Mesendoderm (in vitro differentiated cells): ENCODE measurements at regions not wholly inside any gene's neighbourhood (a gene's known extent, or its start where the extent isn't known, plus 50 kb on each side); places are given as distances from the start of the nearest gene placed in this dataset.

ENCODE experiments used
- DNase-seq: peaks from one replicate; pipeline ENCODE4 v3.0.0; 2013
- H2AK5ac ChIP-seq: 2 replicates; pipeline ENCODE4 v1.6.1; 2013; ENCODE audit warnings: low read length, inconsistent platforms
- H2BK120ac ChIP-seq: 2 replicates; pipeline ENCODE4 v1.6.1; 2013; ENCODE audit warnings: low read depth, mild to moderate bottlenecking, low read length, moderate library complexity, mixed read lengths
- H2BK15ac ChIP-seq: replicated peaks from 2 replicates; pipeline ENCODE4 v1.6.1; 2013; ENCODE audit warnings: low read depth, mild to moderate bottlenecking, moderate library complexity
- H2BK5ac ChIP-seq: 2 replicates; pipeline ENCODE4 v1.6.1; 2013; ENCODE audit warnings: low read length, inconsistent platforms
- H3K18ac ChIP-seq: 2 replicates; pipeline ENCODE4 v1.6.1; 2013; ENCODE audit warnings: mild to moderate bottlenecking, low read length, mixed read lengths
- H3K23ac ChIP-seq: one replicate; pipeline ENCODE4 v1.6.1; 2013; ENCODE audit warnings: low read length
- H3K27ac ChIP-seq: 2 replicates; pipeline ENCODE4 v1.5.1; 2013; ENCODE audit warnings: low read depth, mild to moderate bottlenecking, inconsistent platforms, low read length, moderate library complexity
- H3K27me3 ChIP-seq: 2 replicates; pipeline ENCODE4 v1.6.1; 2013; ENCODE audit warnings: low read length, control low read depth, mild to moderate bottlenecking, inconsistent platforms; ENCODE audit not compliant: insufficient read depth, poor library complexity
- H3K36me3 ChIP-seq: 2 replicates; pipeline ENCODE4 v1.6.1; 2013; ENCODE audit warnings: low read length, inconsistent platforms; ENCODE audit not compliant: control insufficient read depth, insufficient read depth
- H3K4ac ChIP-seq: one replicate; pipeline ENCODE4 v1.6.1; 2013; ENCODE audit warnings: low read depth, mild to moderate bottlenecking, low read length, moderate library complexity
- H3K4me1 ChIP-seq: 2 replicates; pipeline ENCODE4 v1.6.1; 2013; ENCODE audit warnings: low read depth, low read length, inconsistent platforms; ENCODE audit not compliant: control insufficient read depth
- H3K4me2 ChIP-seq: 2 replicates; pipeline ENCODE4 v1.6.1; 2013; ENCODE audit warnings: low read length
- H3K4me3 ChIP-seq: 2 replicates; pipeline ENCODE4 v1.5.1; 2013; ENCODE audit warnings: mild to moderate bottlenecking, low read length
- H3K56ac ChIP-seq: one replicate; pipeline ENCODE4 v1.6.1; 2013; ENCODE audit warnings: low read length
- H3K79me1 ChIP-seq: 2 replicates; pipeline ENCODE4 v1.6.1; 2013; ENCODE audit warnings: low read length, inconsistent platforms
- H3K79me2 ChIP-seq: 2 replicates; pipeline ENCODE4 v1.6.1; 2013; ENCODE audit warnings: mild to moderate bottlenecking, low read length; ENCODE audit not compliant: control insufficient read depth, insufficient read depth
- H3K9ac ChIP-seq: 2 replicates; pipeline ENCODE4 v1.6.1; 2013; ENCODE audit warnings: low read length, inconsistent platforms
- H4K5ac ChIP-seq: one replicate; pipeline ENCODE4 v1.6.1; 2013; ENCODE audit warnings: low read length
- H4K8ac ChIP-seq: one replicate; pipeline ENCODE4 v1.6.1; 2013; ENCODE audit warnings: low read depth, mild to moderate bottlenecking, control low read depth, low read length, moderate library complexity
- WGBS: extraction: QIAGEN DNeasy Blood & Tissue Kit; methylation state at CpG from one replicate; pipeline ENCODE4 v1.1.7; 2013; ENCODE audit warnings: low lambda C conversion rate, missing lambda C conversion rate; ENCODE audit not compliant: insufficient coverage; ENCODE audit errors: extremely low coverage; 5-methylcytosine and 5-hydroxymethylcytosine counted together

- Histone ChIP-seq H2AK5ac (no peak overlapping the region), H3K79me2 (no peaks in the 10 kb centered on the region), H4K8ac (no peak overlapping the region), H3K9ac (no peak overlapping the region), H3K27me3 (no peaks in the 10 kb centered on the region), H3K36me3 (no peaks in the 10 kb centered on the region), H3K4me3 (no peak overlapping the region), H3K18ac (no peak overlapping the region), H2BK15ac (no peak overlapping the region), H3K4ac (no peak overlapping the region), H3K27ac (no peak overlapping the region), H2BK120ac (no peak overlapping the region), H3K56ac (no peak overlapping the region), H2BK5ac (no peak overlapping the region), H3K79me1 (no peaks in the 10 kb centered on the region), H3K23ac (no peak overlapping the region), H3K4me1 (no peaks in the 10 kb centered on the region), H3K4me2 (no peak overlapping the region), H4K5ac (no peak overlapping the region)
- DNase-seq = no peak
- WGBS = no CpG with 5 or more reads among the region's 4 CpGs
Measured at GRCh38 chr1:80926531-80926930, 874.2 kb upstream of the ADGRL2 start.

- H2BK120ac ChIP-seq = no peak overlapping the region
- no peaks in the 10 kb centered on the region for H3K4me1 ChIP-seq
- no peaks in the 10 kb centered on the region for H3K27me3 ChIP-seq
- H3K4ac ChIP-seq = no peak overlapping the region
- no peaks in the 10 kb centered on the region for H3K36me3 ChIP-seq
- no peak overlapping the region for H3K18ac ChIP-seq
- no peaks in the 10 kb centered on the region for H3K79me1 ChIP-seq
- H3K27ac ChIP-seq = no peak overlapping the region
- H4K5ac ChIP-seq = no peak overlapping the region
- no peak for DNase-seq
- no peak overlapping the region for H2BK5ac ChIP-seq
- H3K9ac ChIP-seq = no peak overlapping the region
- no peak overlapping the region for H3K4me3 ChIP-seq
- H3K4me2 ChIP-seq = no peak overlapping the region
- H3K79me2 ChIP-seq = no peaks in the 10 kb centered on the region
- H2BK15ac ChIP-seq = no peak overlapping the region
- H4K8ac ChIP-seq = no peak overlapping the region
- WGBS = no CpG with 5 or more reads among the region's 3 CpGs
- H3K56ac ChIP-seq = no peak overlapping the region
- no peak overlapping the region for H3K23ac ChIP-seq
- H2AK5ac ChIP-seq = no peak overlapping the region
Measured at GRCh38 chr1:80925130-80925805, 875.5 kb upstream of the ADGRL2 start.

- WGBS = 100% methylated on average over 2 of the region's 2 CpGs
- Histone ChIP-seq H3K36me3 (no peaks in the 10 kb centered on the region), H3K27ac (no peak overlapping the region), H3K4me1 (no peaks in the 10 kb centered on the region), H3K79me2 (no peaks in the 10 kb centered on the region), H3K4me2 (no peak overlapping the region), H3K79me1 (no peaks in the 10 kb centered on the region), H3K4me3 (no peak overlapping the region), H3K4ac (no peak overlapping the region), H3K23ac (no peak overlapping the region), H3K27me3 (no peaks in the 10 kb centered on the region), H2BK5ac (no peak overlapping the region), H4K5ac (no peak overlapping the region), H2BK120ac (no peak overlapping the region), H3K18ac (no peak overlapping the region), H2BK15ac (no peak overlapping the region), H2AK5ac (no peak overlapping the region), H3K9ac (no peak overlapping the region), H3K56ac (no peak overlapping the region), H4K8ac (no peak overlapping the region)
- DNase-seq = no peak
Measured at GRCh38 chr1:80924290-80924689, 876.4 kb upstream of the ADGRL2 start.

- H3K4ac ChIP-seq = no peak overlapping the region
- no peak overlapping the region for H4K5ac ChIP-seq
- DNase-seq = no peak
- H3K27ac ChIP-seq = no peak overlapping the region
- H3K4me1 ChIP-seq = no peaks in the 10 kb centered on the region
- H3K27me3 ChIP-seq = no peaks in the 10 kb centered on the region
- no peaks in the 10 kb centered on the region for H3K79me2 ChIP-seq
- no peak overlapping the region for H4K8ac ChIP-seq
- H3K4me3 ChIP-seq = no peak overlapping the region
- no peak overlapping the region for H3K4me2 ChIP-seq
- H3K9ac ChIP-seq = no peak overlapping the region
- H3K36me3 ChIP-seq = no peaks in the 10 kb centered on the region
- no peak overlapping the region for H3K23ac ChIP-seq
- no peak overlapping the region for H2BK15ac ChIP-seq
- no peak overlapping the region for H3K18ac ChIP-seq
- no peaks in the 10 kb centered on the region for H3K79me1 ChIP-seq
- no peak overlapping the region for H2BK5ac ChIP-seq
- H2BK120ac ChIP-seq = no peak overlapping the region
- WGBS = no CpG with 5 or more reads among the region's 1 CpG
- no peak overlapping the region for H2AK5ac ChIP-seq
- H3K56ac ChIP-seq = no peak overlapping the region
Measured at GRCh38 chr1:80922906-80923305, 877.8 kb upstream of the ADGRL2 start.

- H2BK15ac ChIP-seq = no peak overlapping the region
- H3K27me3 ChIP-seq = no peaks in the 10 kb centered on the region
- no peak overlapping the region for H2BK5ac ChIP-seq
- no peaks in the 10 kb centered on the region for H3K4me1 ChIP-seq
- H3K56ac ChIP-seq = no peak overlapping the region
- no peak overlapping the region for H3K4me3 ChIP-seq
- no peak overlapping the region for H3K27ac ChIP-seq
- H3K18ac ChIP-seq = no peak overlapping the region
- H3K4me2 ChIP-seq = no peak overlapping the region
- no peak overlapping the region for H2AK5ac ChIP-seq
- H3K23ac ChIP-seq = no peak overlapping the region
- no peak overlapping the region for H3K9ac ChIP-seq
- no peak overlapping the region for H4K5ac ChIP-seq
- H3K4ac ChIP-seq = no peak overlapping the region
- H3K79me1 ChIP-seq = no peaks in the 10 kb centered on the region
- H3K36me3 ChIP-seq = no peaks in the 10 kb centered on the region
- no peak for DNase-seq
- WGBS = no CpG with 5 or more reads among the region's 6 CpGs
- no peak overlapping the region for H2BK120ac ChIP-seq
- H3K79me2 ChIP-seq = no peaks in the 10 kb centered on the region
- no peak overlapping the region for H4K8ac ChIP-seq
Measured at GRCh38 chr1:80919426-80919825, 881.3 kb upstream of the ADGRL2 start.

GRCh38 chr1:80918380-80918779 lies 882.4 kb upstream of the ADGRL2 start:
- no peak overlapping the region for H4K8ac ChIP-seq
- no peaks in the 10 kb centered on the region for H3K27me3 ChIP-seq
- H3K23ac ChIP-seq = no peak overlapping the region
- no peak for DNase-seq
- no peak overlapping the region for H2BK15ac ChIP-seq
- no peak overlapping the region for H2BK5ac ChIP-seq
- H3K56ac ChIP-seq = no peak overlapping the region
- no peak overlapping the region for H3K9ac ChIP-seq
- WGBS = no CpG with 5 or more reads among the region's 1 CpG
- H3K4me2 ChIP-seq = no peak overlapping the region
- H3K27ac ChIP-seq = no peak overlapping the region
- H3K4ac ChIP-seq = no peak overlapping the region
- no peaks in the 10 kb centered on the region for H3K36me3 ChIP-seq
- H4K5ac ChIP-seq = no peak overlapping the region
- no peak overlapping the region for H2AK5ac ChIP-seq
- no peak overlapping the region for H2BK120ac ChIP-seq
- no peaks in the 10 kb centered on the region for H3K79me1 ChIP-seq
- H3K4me3 ChIP-seq = no peak overlapping the region
- H3K4me1 ChIP-seq = no peaks in the 10 kb centered on the region
- no peak overlapping the region for H3K18ac ChIP-seq
- H3K79me2 ChIP-seq = no peaks in the 10 kb centered on the region
